GM18861 (cell line): ENCODE measurements at regions not wholly inside any gene's neighbourhood (a gene's known extent, or its start where the extent isn't known, plus 50 kb on each side); places are given as distances from the start of the nearest gene placed in this dataset.

Experiments
- ATAC-seq: cut with Tn5 transposase; IDR thresholded peaks from one replicate; pipeline ENCODE4 v1.9.1; 2021; ENCODE audit not compliant: unreplicated experiment

GRCh38 chr11:116272181-116272789 is 500.5 kb downstream of the BUD13 start:
- ATAC-seq = no peak

GRCh38 chr11:116271479-116271878 is 501.3 kb downstream of the BUD13 start:
- ATAC-seq = no peak

DNA sequence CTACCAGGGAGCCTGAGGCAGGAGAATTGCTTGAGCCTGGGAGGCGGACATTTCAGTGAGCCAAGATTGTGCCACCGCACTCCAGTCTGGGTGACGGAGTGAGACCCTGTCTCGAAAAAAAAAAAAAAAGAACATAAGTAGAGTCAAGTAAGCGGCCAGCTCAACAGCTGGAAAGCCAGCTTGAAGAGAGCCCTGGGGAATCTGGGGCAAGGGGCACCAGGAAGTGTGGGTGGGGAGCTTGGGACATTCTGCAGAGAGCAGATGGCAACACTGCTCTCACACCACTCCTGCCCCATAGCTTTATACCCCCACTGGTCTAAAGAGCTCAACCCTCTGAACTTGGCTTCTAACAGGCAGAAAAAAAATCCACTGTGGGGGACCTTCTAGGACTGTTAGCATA is 505.6 kb downstream of the BUD13 start:
- no peak for ATAC-seq

- ATAC-seq = no peak
These were observed 509.0 kb downstream of the BUD13 start for GRCh38 chr11:116263770-116264169.

- ATAC-seq = no peak
These were observed 509.8 kb downstream of the BUD13 start for GRCh38 chr11:116263019-116263418.

GRCh38 chr11:116262370-116262769 is 510.4 kb downstream of the BUD13 start:
- ATAC-seq = no peak

- ATAC-seq = no peak
These were observed 511.2 kb downstream of the BUD13 start for GRCh38 chr11:116261606-116262005.

DNA sequence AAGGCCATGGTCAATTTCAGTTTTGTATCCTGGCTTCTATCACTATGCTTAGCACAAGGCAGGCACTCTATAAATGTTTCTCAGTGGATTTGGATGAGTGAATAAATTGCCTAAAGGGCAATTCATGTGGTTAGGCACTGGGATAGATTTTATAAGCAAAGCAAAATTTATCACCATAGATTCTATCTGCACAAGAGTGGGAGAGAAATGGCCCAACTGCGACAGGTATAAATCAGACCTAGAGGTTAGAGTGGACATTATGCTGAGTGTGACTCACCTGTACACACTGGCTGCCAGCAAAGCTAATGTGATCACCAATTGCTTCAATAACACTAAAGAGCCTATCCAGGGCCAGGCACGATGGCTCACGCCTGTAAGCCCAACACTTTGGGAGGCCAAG is 514.0 kb downstream of the BUD13 start:
- ATAC-seq = no peak

GRCh38 chr11:116257883-116258282 is 514.9 kb downstream of the BUD13 start:
- no peak for ATAC-seq

- ATAC-seq = peak; percentile 48
These were observed 515.7 kb downstream of the BUD13 start for GRCh38 chr11:116257092-116257491.

- ATAC-seq = no peak
These were observed 516.6 kb downstream of the BUD13 start for GRCh38 chr11:116256215-116256614.

GRCh38 chr11:116255321-116255953 is 517.4 kb downstream of the BUD13 start:
- no peak for ATAC-seq

- no peak for ATAC-seq
These were observed 522.6 kb downstream of the BUD13 start for GRCh38 chr11:116250155-116250554.

GRCh38 chr11:116249561-116249960 is 523.2 kb downstream of the BUD13 start:
- ATAC-seq = no peak

DNA sequence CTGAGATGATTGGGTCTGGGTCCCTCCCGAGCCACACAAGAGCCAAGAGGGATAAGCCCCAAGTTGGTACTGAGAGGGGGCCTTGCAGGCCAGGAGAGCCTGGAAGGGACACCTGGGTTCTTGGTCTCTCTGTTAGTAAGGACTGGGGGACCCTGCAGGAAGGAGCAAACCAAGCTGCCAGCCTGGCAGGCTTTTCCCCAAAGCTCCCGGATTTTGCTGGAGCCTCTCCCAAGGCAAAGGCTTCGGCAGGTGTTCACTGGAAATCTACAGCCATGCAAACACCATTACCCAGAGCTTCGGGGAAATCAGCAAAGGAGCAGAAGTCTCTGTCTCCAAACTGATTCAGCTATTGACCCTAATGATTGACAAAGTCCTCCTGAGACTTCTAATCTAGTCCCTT is 527.9 kb downstream of the BUD13 start:
- no peak for ATAC-seq

DNA sequence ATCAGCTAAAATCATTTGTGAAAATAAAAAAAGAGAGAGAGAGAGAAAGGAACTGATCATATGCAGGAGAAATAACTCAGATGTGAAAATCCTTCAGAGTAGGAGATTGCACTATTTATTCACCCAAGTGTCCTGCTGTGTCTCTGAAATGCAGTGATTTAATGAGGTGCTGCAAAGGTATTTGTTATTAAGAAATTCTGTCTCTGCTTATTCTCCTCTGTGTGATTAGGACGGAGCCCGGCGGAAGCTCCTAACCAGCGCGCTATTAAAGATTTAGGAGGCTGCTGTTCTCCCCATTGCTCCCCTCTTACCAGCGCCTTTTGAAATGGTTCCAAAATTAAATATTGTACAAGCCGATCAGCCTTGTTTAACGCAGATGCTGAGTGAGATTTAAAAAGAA is 528.3 kb downstream of the BUD13 start:
- no peak for ATAC-seq

GRCh38 chr11:116243991-116244390 is 528.8 kb downstream of the BUD13 start:
- ATAC-seq = no peak

- no peak for ATAC-seq
These were observed 530.8 kb downstream of the BUD13 start for GRCh38 chr11:116242006-116242405.

- no peak for ATAC-seq
These were observed 532.1 kb downstream of the BUD13 start for GRCh38 chr11:116240710-116241109.

DNA sequence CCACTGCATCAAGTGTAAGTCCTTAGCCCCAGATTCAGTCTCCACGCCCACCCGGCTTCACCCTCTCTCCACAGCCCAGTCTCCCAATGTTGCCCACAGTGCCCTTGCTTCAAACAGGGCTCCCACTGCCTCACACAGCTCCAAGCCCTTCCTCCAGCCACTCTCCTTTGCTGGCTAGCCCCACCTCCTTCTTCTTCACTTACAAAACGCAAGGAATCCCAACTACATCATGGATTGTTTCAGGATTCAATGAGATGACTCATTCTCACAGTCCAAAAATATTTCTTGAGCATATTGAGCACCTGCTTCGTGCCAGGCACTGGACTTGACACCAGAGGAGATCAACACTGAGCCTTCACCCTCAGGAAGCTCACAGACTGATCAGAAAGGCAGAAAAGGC is 533.5 kb downstream of the BUD13 start:
- no peak for ATAC-seq

DNA sequence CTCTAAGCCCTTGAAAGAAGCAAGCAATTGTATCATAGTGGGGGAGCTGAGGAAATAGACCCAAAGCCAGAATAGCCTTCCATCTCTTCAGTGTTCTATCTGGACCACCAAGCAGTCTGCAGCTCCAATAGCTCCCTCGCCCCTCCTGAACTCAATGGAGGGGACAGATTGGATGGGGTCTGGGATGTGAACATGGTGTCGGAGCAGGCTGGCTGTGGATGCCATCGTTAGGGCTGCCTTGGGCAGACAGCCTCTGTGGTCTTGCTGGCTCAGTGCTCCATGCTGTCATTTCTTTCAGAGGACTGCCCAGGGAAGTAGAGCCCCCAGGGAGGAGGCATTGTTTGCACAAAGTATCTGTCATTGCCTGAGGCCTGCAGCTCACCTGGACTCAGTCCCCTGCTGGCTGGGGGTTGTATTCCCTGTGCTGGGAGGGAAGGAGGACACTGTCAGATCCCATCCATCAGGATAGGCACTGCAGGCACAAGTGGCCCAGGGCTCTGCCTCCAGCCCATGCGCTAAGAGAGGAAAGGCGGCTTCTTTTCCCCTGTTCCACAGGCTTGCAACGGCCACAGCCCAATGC is 537.7 kb downstream of the BUD13 start:
- ATAC-seq = no peak

DNA sequence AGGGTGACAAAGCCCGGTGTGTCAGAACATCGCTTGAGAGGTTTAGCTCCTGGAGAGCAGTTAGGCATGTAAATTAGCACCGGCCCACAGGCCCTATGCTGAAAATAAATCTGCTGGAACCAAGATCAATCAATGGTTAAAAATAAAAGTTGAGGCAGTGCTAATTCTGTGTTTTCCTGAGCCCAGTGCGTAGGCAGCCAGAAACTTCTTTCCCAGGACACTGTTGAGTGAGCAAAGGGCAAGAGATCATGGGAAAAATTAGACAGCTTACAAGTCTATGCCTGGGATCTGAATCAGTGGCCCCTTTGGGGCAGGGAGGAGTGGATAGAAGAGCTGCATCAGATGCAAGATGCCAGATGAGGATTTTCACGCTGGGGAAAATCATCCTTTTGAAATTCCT is 539.2 kb downstream of the BUD13 start:
- no peak for ATAC-seq

- ATAC-seq = no peak
These were observed 540.4 kb downstream of the BUD13 start for GRCh38 chr11:116232364-116232828.
